ENCODE measurements at regions not wholly inside any gene's neighbourhood (a gene's known extent, or its start where the extent isn't known, plus 50 kb on each side); places are given as distances from the start of the nearest gene placed in this dataset.

- TF ChIP-seq CTCF (IDR thresholded peaks at IDR 0.05; ENCODE audit: low read depth, low read length, missing input control) = no peak
- TF ChIP-seq ATF3 (IDR thresholded peaks at IDR 0.05) = no peak
Observed at GRCh38 chr15:58240191-58240932, 102.2 kb downstream of the AQP9 start.

Measured in liver (tissue), 3 donors.